ENCODE measurements at regions not wholly inside any gene's neighbourhood (a gene's known extent, or its start where the extent isn't known, plus 50 kb on each side); places are given as distances from the start of the nearest gene placed in this dataset.
"Not testable (repeated sequence)": the region's sequence is repeated elsewhere in the genome, so short reads cannot be mapped to it uniquely, and the experiment has no call there.

DNA sequence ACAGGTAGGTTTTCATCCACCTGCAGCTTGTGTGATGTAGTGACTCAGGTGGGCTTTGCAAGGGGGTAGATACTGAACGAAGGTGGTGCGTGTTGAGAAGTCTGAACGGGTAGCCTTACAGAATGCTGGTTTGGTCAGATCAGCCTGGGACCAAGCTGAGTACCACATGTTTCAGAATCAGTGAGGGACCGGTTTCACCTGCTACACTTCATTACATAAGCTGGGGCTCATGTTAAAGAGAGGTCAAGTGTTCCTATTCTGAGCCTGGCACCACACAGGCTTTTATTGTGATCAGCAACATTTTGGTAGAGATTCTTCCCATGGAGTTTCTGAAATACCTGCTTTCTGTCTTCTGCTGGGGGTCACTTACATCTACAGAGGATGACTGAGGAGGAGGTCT, 207.4 kb upstream of the EEF2KMT start:
- Histone ChIP-seq H3K36me3 (no peaks in the 10 kb centered on the region), H3K27ac (no peak overlapping the region), H3K9me3 (peaks cover 9 to 14% of the 10 kb centered on the region in 2 donors), H3K4me1 (no peaks in the 10 kb centered on the region), H3K4me3 (no peak overlapping the region), H3K27me3 (no peaks in the 10 kb centered on the region)
- TF ChIP-seq POLR2A (IDR thresholded peaks at IDR 0.05) (no peak), CTCF (IDR thresholded peaks at IDR 0.05) (no peak), POLR2AphosphoS5 (IDR thresholded peaks at IDR 0.05) (no peak)
- intact Hi-C loops (cut with DNase I; ENCODE audit: low total_unique reads), result no loop called here
- DNase-seq (ENCODE audit: low spot score in 2 of 2), result no peak

GRCh38 chr16:5302372-5303114, 204.9 kb upstream of the EEF2KMT start:
- TF ChIP-seq POLR2A (IDR thresholded peaks at IDR 0.05), result no peak
- TF ChIP-seq CTCF (IDR thresholded peaks at IDR 0.05), result no peak
- TF ChIP-seq POLR2AphosphoS5 (IDR thresholded peaks at IDR 0.05), result no peak
- no peaks in the 10 kb centered on the region for H3K36me3 ChIP-seq
- intact Hi-C loops (cut with DNase I; ENCODE audit: low total_unique reads), result no loop called here
- no peaks in the 10 kb centered on the region for H3K27me3 ChIP-seq
- no peak overlapping the region for H3K27ac ChIP-seq
- no peak for DNase-seq (ENCODE audit: low spot score in 2 of 2)
- H3K9me3 ChIP-seq, result peaks cover 9 to 19% of the 10 kb centered on the region in 2 donors
- H3K4me3 ChIP-seq, result no peak overlapping the region
- H3K4me1 ChIP-seq, result no peaks in the 10 kb centered on the region

- peaks cover 5 to 16% of the 10 kb centered on the region in 2 donors for H3K9me3 ChIP-seq
- no peak overlapping the region for H3K4me3 ChIP-seq
- DNase-seq (ENCODE audit: low spot score in 2 of 2), result no peak
- no peaks in the 10 kb centered on the region for H3K4me1 ChIP-seq
- no peak for TF ChIP-seq POLR2A (IDR thresholded peaks at IDR 0.05)
- intact Hi-C loops (cut with DNase I; ENCODE audit: low total_unique reads), result no loop called here
- H3K36me3 ChIP-seq, result no peaks in the 10 kb centered on the region
- H3K27me3 ChIP-seq, result no peaks in the 10 kb centered on the region
- no peak overlapping the region for H3K27ac ChIP-seq
Measured at GRCh38 chr16:5298202-5298601, 200.6 kb upstream of the EEF2KMT start.

DNA sequence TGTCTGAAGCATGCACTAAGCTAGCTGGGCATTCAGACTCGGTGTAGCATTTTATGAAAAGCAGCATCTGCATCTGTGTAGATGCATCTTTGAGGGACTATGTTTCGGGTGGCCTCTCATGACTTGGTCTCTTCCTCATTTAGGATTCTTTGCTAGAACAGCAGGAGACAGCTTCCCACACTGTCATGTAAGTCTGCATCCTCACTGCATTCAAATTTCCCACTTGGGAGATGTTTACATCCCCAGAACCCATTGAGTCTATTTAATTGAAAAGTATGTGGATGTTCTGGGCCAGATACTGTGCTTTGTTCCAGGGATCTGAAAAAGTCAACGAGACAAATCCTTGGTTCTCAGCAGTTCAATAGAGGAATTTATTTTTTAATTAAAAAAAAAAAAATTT, 198.6 kb upstream of the EEF2KMT start:
- no peak for DNase-seq (ENCODE audit: low spot score in 2 of 2)
- intact Hi-C loops (cut with DNase I; ENCODE audit: low total_unique reads), result no loop called here
- no peaks in the 10 kb centered on the region for H3K36me3 ChIP-seq
- H3K9me3 ChIP-seq, result peaks cover 0 to 5% of the 10 kb centered on the region in 2 donors
- H3K4me3 ChIP-seq, result no peak overlapping the region
- TF ChIP-seq POLR2AphosphoS5 (IDR thresholded peaks at IDR 0.05) (no peak), CTCF (IDR thresholded peaks at IDR 0.05) (no peak), POLR2A (IDR thresholded peaks at IDR 0.05) (no peak)
- H3K27me3 ChIP-seq, result no peaks in the 10 kb centered on the region
- no peaks in the 10 kb centered on the region for H3K4me1 ChIP-seq
- H3K27ac ChIP-seq, result no peak overlapping the region

DNA sequence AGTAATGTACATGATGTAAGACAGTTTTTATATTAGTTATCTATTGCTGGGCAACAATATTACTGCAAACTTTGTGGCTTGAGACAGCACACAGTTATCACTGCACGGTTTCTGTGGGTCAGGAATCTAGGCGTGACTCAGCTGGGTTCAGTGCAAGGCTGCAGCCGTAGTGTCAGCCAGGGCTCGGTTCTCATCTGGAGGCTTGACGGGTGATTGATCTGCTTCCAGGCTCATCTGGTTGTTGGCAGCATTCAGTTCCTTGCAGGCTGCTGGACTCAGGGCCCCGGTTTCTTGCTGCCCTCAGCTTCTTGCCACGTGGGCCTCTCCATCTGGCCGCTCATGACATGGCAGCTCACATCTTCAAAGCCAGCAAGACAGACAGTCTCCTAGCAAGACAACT, 197.7 kb upstream of the EEF2KMT start:
- H3K9me3 ChIP-seq; intact Hi-C loops (cut with DNase I; ENCODE audit: low total_unique reads); H3K27me3 ChIP-seq; H3K27ac ChIP-seq; H3K4me3 ChIP-seq; H3K4me1 ChIP-seq; DNase-seq (ENCODE audit: low spot score in 2 of 2); H3K36me3 ChIP-seq: not testable (repeated sequence)

- intact Hi-C loops (cut with DNase I; ENCODE audit: low total_unique reads), result loop anchor here (2.0 kb wide), 1 partner anchor 65 kb away; no protein-coding TSS in a partner anchor
- H3K4me1 ChIP-seq, result not testable (repeated sequence)
- peaks cover 17 to 66% of the 10 kb centered on the region in 2 donors for H3K9me3 ChIP-seq
Measured at GRCh38 chr16:5282152-5282551, 184.6 kb upstream of the EEF2KMT start.

More at GRCh38 chr16:5282152-5282551, 184.6 kb upstream of the EEF2KMT start:
- not testable (repeated sequence) for H3K36me3 ChIP-seq; DNase-seq (ENCODE audit: low spot score in 2 of 2); H3K27me3 ChIP-seq; H3K27ac ChIP-seq; H3K4me3 ChIP-seq

Data from breast epithelium (tissue), 4 donors.